ENCODE measurements at regions not wholly inside any gene's neighbourhood (a gene's known extent, or its start where the extent isn't known, plus 50 kb on each side); places are given as distances from the start of the nearest gene placed in this dataset.

DNA sequence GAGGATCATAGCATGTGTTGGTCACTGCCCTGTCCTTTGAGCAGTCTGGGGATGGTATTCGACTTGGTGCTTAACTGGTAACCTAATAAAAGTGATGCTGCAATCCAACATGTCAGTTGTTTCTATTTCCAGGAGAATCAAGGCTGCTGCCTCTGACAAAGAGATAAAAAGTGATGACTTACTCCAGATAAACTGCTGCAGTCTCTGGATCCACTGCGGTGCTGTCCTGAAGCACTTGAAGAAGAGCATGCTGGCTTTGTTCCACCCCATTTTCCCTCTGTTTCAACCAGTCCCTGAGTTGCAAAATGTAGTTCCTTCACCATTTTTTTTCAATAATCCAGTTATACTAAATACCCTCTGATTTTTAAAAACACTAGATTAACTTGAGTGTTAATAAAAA lies 403.5 kb upstream of the ANKRD30A start:
- no peak for DNase-seq (ENCODE audit: low spot score)
- TF ChIP-seq, protein P1, sequence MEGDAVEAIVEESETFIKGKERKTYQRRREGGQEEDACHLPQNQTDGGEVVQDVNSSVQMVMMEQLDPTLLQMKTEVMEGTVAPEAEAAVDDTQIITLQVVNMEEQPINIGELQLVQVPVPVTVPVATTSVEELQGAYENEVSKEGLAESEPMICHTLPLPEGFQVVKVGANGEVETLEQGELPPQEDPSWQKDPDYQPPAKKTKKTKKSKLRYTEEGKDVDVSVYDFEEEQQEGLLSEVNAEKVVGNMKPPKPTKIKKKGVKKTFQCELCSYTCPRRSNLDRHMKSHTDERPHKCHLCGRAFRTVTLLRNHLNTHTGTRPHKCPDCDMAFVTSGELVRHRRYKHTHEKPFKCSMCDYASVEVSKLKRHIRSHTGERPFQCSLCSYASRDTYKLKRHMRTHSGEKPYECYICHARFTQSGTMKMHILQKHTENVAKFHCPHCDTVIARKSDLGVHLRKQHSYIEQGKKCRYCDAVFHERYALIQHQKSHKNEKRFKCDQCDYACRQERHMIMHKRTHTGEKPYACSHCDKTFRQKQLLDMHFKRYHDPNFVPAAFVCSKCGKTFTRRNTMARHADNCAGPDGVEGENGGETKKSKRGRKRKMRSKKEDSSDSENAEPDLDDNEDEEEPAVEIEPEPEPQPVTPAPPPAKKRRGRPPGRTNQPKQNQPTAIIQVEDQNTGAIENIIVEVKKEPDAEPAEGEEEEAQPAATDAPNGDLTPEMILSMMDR (IDR thresholded peaks at IDR 0.05), result no peak
- H3K4me3 ChIP-seq, result no peak overlapping the region
- no peak overlapping the region for H3K27ac ChIP-seq

DNA sequence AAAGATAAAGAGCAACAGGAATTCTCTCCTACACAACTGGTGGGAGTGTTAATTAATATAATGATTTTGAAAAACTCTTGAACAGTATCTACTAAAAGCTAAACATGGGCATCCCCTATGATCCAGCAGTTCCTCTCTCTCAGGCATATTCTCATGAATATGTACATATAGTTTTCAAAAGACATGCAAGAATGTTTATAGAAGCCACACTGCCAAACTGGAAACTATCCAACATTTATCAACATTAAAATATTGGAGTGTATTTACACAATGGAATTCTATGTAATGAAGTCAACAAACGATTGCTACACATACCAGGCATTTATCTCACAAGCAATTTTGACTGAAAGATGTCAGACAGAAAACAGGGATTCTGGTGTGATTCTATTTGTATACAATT lies 404.5 kb upstream of the ANKRD30A start:
- TF ChIP-seq, protein P1 (IDR thresholded peaks at IDR 0.05), result no peak
- no peak for DNase-seq (ENCODE audit: low spot score)
- H3K27ac ChIP-seq, result no peak overlapping the region
- H3K4me3 ChIP-seq, result no peak overlapping the region

DNA sequence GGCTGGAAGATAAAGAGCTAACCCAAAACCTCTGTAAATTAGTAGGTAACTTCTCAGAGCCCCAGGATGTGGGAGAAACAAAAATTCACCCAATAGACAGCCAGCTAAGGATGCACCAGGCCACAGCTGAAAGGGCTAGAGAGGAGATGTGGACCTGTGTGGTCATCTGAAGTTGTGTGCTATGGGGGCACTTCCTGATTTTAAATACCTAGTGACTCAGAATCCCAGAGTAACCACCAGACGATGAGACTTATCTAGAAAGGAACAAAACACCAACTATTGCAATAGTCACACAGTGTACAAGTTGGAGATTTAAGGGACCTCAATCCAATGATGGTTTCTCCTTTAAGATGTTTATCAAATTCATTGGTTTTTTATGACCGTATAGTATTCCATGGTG lies 408.3 kb upstream of the ANKRD30A start:
- no peak overlapping the region for H3K4me3 ChIP-seq
- H3K27ac ChIP-seq, result no peak overlapping the region
- TF ChIP-seq, protein P1 (IDR thresholded peaks at IDR 0.05), result no peak
- DNase-seq (ENCODE audit: low spot score), result no peak

DNA sequence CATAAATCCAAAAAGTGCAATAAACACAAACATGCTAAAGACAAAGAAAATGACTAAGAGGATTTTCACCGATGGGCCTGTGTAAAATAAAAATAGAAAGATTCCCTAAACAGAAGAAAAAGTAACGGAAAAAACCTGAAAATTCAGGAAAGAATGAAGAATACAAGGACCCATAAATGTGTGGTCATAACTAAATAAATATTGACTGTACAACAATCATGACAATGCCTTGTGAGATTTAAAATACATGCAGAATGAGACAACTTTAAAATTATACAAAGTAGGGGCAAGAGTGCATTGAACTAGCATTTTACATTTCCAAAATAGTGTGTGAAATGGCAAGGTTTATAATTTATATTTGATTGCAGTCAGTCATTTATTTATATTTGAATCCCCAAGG lies 409.1 kb upstream of the ANKRD30A start:
- H3K27ac ChIP-seq, result no peak overlapping the region
- no peak for DNase-seq (ENCODE audit: low spot score)
- no peak overlapping the region for H3K4me3 ChIP-seq
- TF ChIP-seq, protein P1 (IDR thresholded peaks at IDR 0.05), result no peak

DNA sequence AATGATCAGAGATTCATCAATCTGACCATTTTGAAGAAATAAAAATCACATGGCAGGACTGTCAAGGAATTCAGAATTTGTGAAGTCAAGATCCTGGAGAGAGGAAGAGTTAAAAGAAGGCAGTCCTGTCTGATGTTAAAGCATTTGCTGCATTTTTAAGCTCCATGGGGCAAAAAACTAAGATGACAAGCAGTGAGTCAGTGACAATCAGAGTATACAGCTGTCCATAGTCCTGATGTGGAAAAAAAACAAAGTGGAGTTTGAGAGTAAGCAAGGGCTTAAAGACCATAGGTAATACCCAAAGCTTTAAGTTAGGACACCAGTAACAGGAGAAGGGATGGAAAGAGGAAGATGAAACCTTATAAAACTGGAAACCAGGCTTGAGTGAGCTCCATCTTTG lies 412.7 kb upstream of the ANKRD30A start:
- no peak overlapping the region for H3K4me3 ChIP-seq
- no peak for DNase-seq (ENCODE audit: low spot score)
- H3K27ac ChIP-seq, result no peak overlapping the region
- TF ChIP-seq, protein P1 (IDR thresholded peaks at IDR 0.05), result no peak

DNA sequence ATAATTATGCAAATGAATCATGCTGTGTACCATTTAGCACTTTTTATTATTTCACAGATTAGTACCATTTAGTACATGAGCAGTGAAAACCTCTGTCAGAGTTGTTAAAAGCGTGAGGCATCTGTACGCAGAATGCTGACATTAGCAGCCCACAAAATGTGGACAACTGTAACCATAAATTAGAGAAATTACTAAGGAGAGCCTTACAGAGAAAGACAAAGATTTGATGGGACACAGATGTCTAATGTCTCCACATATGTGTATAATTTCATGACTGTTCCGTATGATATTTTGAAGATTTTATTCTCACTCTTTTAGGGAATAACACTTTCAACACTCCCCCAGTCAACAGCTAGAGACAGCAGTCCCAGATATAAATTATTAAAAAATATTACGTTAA lies 414.0 kb upstream of the ANKRD30A start:
- Histone ChIP-seq H3K27ac (no peak overlapping the region), H3K4me3 (no peak overlapping the region)
- DNase-seq (ENCODE audit: low spot score), result no peak
- TF ChIP-seq, protein P1 (IDR thresholded peaks at IDR 0.05), result no peak

DNA sequence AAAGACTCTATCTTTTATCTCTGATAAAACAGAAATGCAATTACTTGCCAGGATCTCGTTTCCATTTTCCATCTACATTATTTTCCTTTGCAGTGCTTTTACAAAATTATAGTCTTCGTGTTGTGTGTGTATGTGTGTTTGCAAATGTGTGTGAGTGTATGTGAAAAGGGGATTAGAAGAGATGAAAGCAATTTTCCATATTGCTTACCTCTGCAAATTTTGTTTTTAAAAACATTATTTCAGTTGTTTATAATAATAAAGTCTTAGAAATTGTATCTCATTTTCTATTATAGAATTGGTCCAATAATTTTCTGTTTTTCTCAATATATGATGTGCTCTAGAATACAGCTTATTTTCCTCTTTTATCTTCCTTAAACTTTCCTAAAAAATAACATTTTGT lies 421.3 kb upstream of the ANKRD30A start:
- no peak overlapping the region for H3K4me3 ChIP-seq
- TF ChIP-seq, protein P1 (IDR thresholded peaks at IDR 0.05), result no peak

More for the DNA sequence above, 421.3 kb upstream of the ANKRD30A start:
- DNase-seq (ENCODE audit: low spot score), result no peak
- H3K27ac ChIP-seq, result no peak overlapping the region
